ENCODE measurements at regions not wholly inside any gene's neighbourhood (a gene's known extent, or its start where the extent isn't known, plus 50 kb on each side); places are given as distances from the start of the nearest gene placed in this dataset.

GRCh38 chr3:127110982-127111693, 81.8 kb upstream of the PRR23E start:
- TF ChIP-seq CTCF (IDR thresholded peaks at IDR 0.05): no peak
- no peak for TF ChIP-seq POLR2A (IDR thresholded peaks at IDR 0.05)

Data from body of pancreas (tissue), 4 donors.